GM23248 (cell line): ENCODE measurements at regions not wholly inside any gene's neighbourhood (a gene's known extent, or its start where the extent isn't known, plus 50 kb on each side); places are given as distances from the start of the nearest gene placed in this dataset.
"Not testable (repeated sequence)": the region's sequence is repeated elsewhere in the genome, so short reads cannot be mapped to it uniquely, and the experiment has no call there.

Source experiments
- DNase-seq: peaks from one replicate; pipeline ENCODE4 v3.0.0-alpha.2; 2015
- H2AFZ ChIP-seq: fragments of 200-600 bp; sonication (generic); 2 replicates; pipeline ENCODE4 v1.6.1; 2016; ENCODE audit warnings: antibody characterized with exemption
- H3F3A ChIP-seq: fragments of 200-600 bp; sonication (generic); 2 replicates; pipeline ENCODE4 v1.6.1; 2016; ENCODE audit warnings: mild to moderate bottlenecking, antibody characterized with exemption, mixed run types; ENCODE audit not compliant: insufficient read depth
- H3K27ac ChIP-seq: fragments of 200-600 bp; sonication (generic); 2 replicates; pipeline ENCODE4 v1.5.1; 2016; ENCODE audit warnings: mild to moderate bottlenecking
- H3K27me3 ChIP-seq: fragments of 200-600 bp; sonication (generic); replicated peaks from 2 replicates; pipeline ENCODE4 v1.6.1; 2016; ENCODE audit warnings: mild to moderate bottlenecking; ENCODE audit not compliant: insufficient read depth
- H3K36me3 ChIP-seq: fragments of 200-600 bp; sonication (generic); 2 replicates; pipeline ENCODE4 v1.6.1; 2016; ENCODE audit warnings: low read depth, mild to moderate bottlenecking
- H3K4me1 ChIP-seq: fragments of 200-600 bp; sonication (generic); 2 replicates; pipeline ENCODE4 v1.6.1; 2016; ENCODE audit warnings: mild to moderate bottlenecking; ENCODE audit not compliant: insufficient read depth
- H3K4me2 ChIP-seq: fragments of 200-600 bp; sonication (generic); one replicate; pipeline ENCODE4 v1.6.1; 2016; ENCODE audit warnings: mild to moderate bottlenecking; ENCODE audit not compliant: unreplicated experiment
- H3K4me3 ChIP-seq: fragments of 200-600 bp; sonication (generic); 2 replicates; pipeline ENCODE4 v1.5.1; 2016; ENCODE audit warnings: mild to moderate bottlenecking
- H3K79me2 ChIP-seq: fragments of 200-600 bp; sonication (generic); 2 replicates; pipeline ENCODE4 v1.6.1; 2016; ENCODE audit warnings: mild to moderate bottlenecking; ENCODE audit not compliant: insufficient read depth
- H3K9ac ChIP-seq: fragments of 200-600 bp; sonication (generic); 2 replicates; pipeline ENCODE4 v1.6.1; 2016; ENCODE audit warnings: mild to moderate bottlenecking
- H3K9me2 ChIP-seq: fragments of 200-600 bp; sonication (generic); 2 replicates; pipeline ENCODE4 v1.6.1; 2016; ENCODE audit warnings: mixed run types, mild to moderate bottlenecking, moderate library complexity; ENCODE audit not compliant: insufficient read depth
- H3K9me3 ChIP-seq: fragments of 200-600 bp; sonication (generic); one replicate; pipeline ENCODE4 v1.6.1; 2017; ENCODE audit warnings: low read depth
- H4K20me1 ChIP-seq: fragments of 200-600 bp; sonication (generic); 2 replicates; pipeline ENCODE4 v1.6.0; 2016; ENCODE audit not compliant: insufficient read depth
- EZH2 ChIP-seq: fragments of 200-600 bp; sonication (generic); IDR thresholded peaks from 2 replicates; pipeline ENCODE4 v1.6.1; 2018; ENCODE audit warnings: antibody characterized with exemption, mild to moderate bottlenecking; ENCODE audit not compliant: insufficient read depth, poor library complexity, severe bottlenecking
- EZH2phosphoT487 ChIP-seq: fragments of 200-600 bp; sonication (generic); IDR thresholded peaks from 2 replicates; pipeline ENCODE4 v1.6.1; 2018; ENCODE audit warnings: antibody characterized with exemption, moderate library complexity, mild to moderate bottlenecking, low read depth; ENCODE audit not compliant: insufficient read depth
- WGBS, 2 experiments: methylation state at CpG; one replicate each; pipeline ENCODE4 v1.1.6; 2015 to 2017; ENCODE audit warnings: low lambda C conversion rate in 2 of 2, low coverage in 1 of 2; ENCODE audit errors: missing lambda C conversion rate in 2 of 2; 5-methylcytosine and 5-hydroxymethylcytosine counted together
- in situ Hi-C: fragments of 300-500 bp; cut with MboI; formaldehyde crosslinking; loops from 2 replicates; pipeline ENCODE4 v1.15.0; 2020

DNA sequence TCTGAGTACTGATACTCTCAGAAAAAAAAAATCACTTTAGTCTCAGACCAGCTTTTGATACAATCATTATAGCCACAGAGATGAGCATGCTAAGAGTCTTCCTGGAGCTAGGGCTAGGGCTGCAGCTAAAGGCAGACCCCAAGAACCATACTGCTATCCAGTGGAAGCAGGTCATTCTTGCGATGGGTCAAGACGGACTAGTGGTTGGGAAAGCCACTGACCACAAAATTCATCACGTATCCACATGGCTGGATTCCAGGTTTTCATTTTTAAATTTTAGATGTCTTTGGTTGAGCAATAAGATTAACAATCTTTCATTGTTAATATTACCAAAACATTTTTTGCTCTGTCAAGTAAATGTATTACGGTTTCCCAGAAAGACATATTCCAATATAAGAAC is 598.1 kb downstream of the DNAH5 start:
- TF ChIP-seq EZH2phosphoT487 = no peak
- no peak for TF ChIP-seq EZH2
- no peak for DNase-seq
- Histone ChIP-seq H3K9ac (no peak overlapping the region), H3K27me3 (no peaks in the 10 kb centered on the region), H3K9me3 (no peaks in the 10 kb centered on the region), H2AFZ (no peak overlapping the region), H3K4me2 (no peak overlapping the region), H4K20me1 (no peaks in the 10 kb centered on the region), H3K27ac (no peak overlapping the region), H3K4me1 (peaks cover 17% of the 10 kb centered on the region), H3K79me2 (no peaks in the 10 kb centered on the region), H3F3A (no peaks in the 10 kb centered on the region; the same call in 1 of the 2 replicates), H3K4me3 (no peak overlapping the region), H3K36me3 (no peaks in the 10 kb centered on the region), H3K9me2 (no peaks in the 10 kb centered on the region)
- in situ Hi-C loops = no loop called here
- WGBS, 2 experiments = 56 to 60% methylated on average over 4 of the region's 4 CpGs

DNA sequence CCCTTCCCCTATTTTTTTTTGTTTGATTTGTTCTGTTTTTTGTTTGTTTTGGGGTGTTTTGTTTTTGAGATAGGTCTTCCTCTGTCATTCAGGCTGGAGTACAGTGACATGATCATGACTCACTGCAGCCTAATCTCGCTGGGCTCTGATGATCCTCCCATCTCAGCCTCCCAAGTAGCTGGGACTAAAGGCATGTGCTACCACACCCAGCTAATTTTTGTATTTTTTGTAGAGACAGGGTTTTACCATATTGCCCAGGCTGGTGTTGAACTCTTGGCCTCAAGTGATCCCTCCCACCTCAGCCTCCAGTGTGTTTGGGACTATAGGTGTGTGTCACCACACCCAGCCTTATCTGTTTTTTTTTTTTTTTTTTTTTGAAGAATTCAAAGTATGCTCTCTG is 605.4 kb downstream of the DNAH5 start:
- Histone ChIP-seq H3K9ac (no peak overlapping the region), H3K4me2 (no peak overlapping the region), H4K20me1 (no peaks in the 10 kb centered on the region), H3K79me2 (no peaks in the 10 kb centered on the region), H3K27me3 (no peaks in the 10 kb centered on the region), H3K36me3 (no peaks in the 10 kb centered on the region), H3K9me3 (no peaks in the 10 kb centered on the region), H3K4me1 (no peaks in the 10 kb centered on the region), H3K4me3 (no peak overlapping the region), H3K27ac (no peak overlapping the region), H3K9me2 (no peaks in the 10 kb centered on the region), H3F3A (no peaks in the 10 kb centered on the region), H2AFZ (no peak overlapping the region)
- no peak for TF ChIP-seq EZH2
- DNase-seq = no peak
- 0% methylated on average over 1 of the region's 1 CpG for WGBS, 2 experiments
- in situ Hi-C loops = no loop called here

- in situ Hi-C loops, H3K79me2 ChIP-seq, H2AFZ ChIP-seq, H3K9me2 ChIP-seq, H3K27ac ChIP-seq, DNase-seq, H3F3A ChIP-seq, H3K36me3 ChIP-seq, H4K20me1 ChIP-seq, H3K27me3 ChIP-seq, H3K4me2 ChIP-seq, H3K4me1 ChIP-seq, H3K4me3 ChIP-seq, H3K9me3 ChIP-seq, H3K9ac ChIP-seq: not testable (repeated sequence)
- WGBS, 2 experiments = 21 to 35% methylated on average over 4 of the region's 4 CpGs
These were observed 609.5 kb downstream of the DNAH5 start for GRCh38 chr5:13335026-13335425.

- peaks cover 5% of the 10 kb centered on the region; the same call in 1 of the 2 replicates for H3K4me1 ChIP-seq
- TF ChIP-seq EZH2 (no peak), EZH2phosphoT487 (no peak)
- no peaks in the 10 kb centered on the region for H4K20me1 ChIP-seq
- no peak overlapping the region for H3K4me2 ChIP-seq
- no peaks in the 10 kb centered on the region for H3K36me3 ChIP-seq
- 25 to 26% methylated on average over 6 of the region's 6 CpGs for WGBS, 2 experiments
- H3K79me2 ChIP-seq = no peaks in the 10 kb centered on the region
- H3K9me2 ChIP-seq = no peaks in the 10 kb centered on the region
- H2AFZ ChIP-seq = no peak overlapping the region
- no peaks in the 10 kb centered on the region for H3K27me3 ChIP-seq
- in situ Hi-C loops = no loop called here
- no peak overlapping the region for H3K4me3 ChIP-seq
- H3K27ac ChIP-seq = no peak overlapping the region
- H3K9me3 ChIP-seq = no peaks in the 10 kb centered on the region
- DNase-seq = no peak
- H3F3A ChIP-seq = no peaks in the 10 kb centered on the region
- H3K9ac ChIP-seq = no peak overlapping the region
These were observed 612.9 kb downstream of the DNAH5 start for GRCh38 chr5:13331585-13331984.

GRCh38 chr5:13328316-13328715 is 616.2 kb downstream of the DNAH5 start:
- H3K4me3 ChIP-seq = no peak overlapping the region
- peak overlapping the region; percentile 33 for H3K4me2 ChIP-seq
- in situ Hi-C loops = no loop called here
- TF ChIP-seq EZH2phosphoT487 (no peak), EZH2 (no peak)
- no peaks in the 10 kb centered on the region for H4K20me1 ChIP-seq
- H3K79me2 ChIP-seq = no peaks in the 10 kb centered on the region
- H3K27ac ChIP-seq = no peak overlapping the region
- no peak overlapping the region for H2AFZ ChIP-seq
- no peaks in the 10 kb centered on the region for H3F3A ChIP-seq
- H3K9ac ChIP-seq = no peak overlapping the region
- H3K9me2 ChIP-seq = no peaks in the 10 kb centered on the region
- H3K4me1 ChIP-seq = peaks cover 23% of the 10 kb centered on the region; the same call in 1 of the 2 replicates
- H3K36me3 ChIP-seq = no peaks in the 10 kb centered on the region
- H3K9me3 ChIP-seq = no peaks in the 10 kb centered on the region
- H3K27me3 ChIP-seq = no peaks in the 10 kb centered on the region
- WGBS, 2 experiments = 0 to 4% methylated on average over 1 of the region's 1 CpG
- DNase-seq = peak; percentile 29
